ENCODE measurements at regions not wholly inside any gene's neighbourhood (a gene's known extent, or its start where the extent isn't known, plus 50 kb on each side); places are given as distances from the start of the nearest gene placed in this dataset.

GRCh38 chr7:36044101-36044892, 108.8 kb upstream of the EEPD1 start:
- H3K79me2 ChIP-seq (ENCODE audit: insufficient read depth, low read length), result no peaks in the 10 kb centered on the region
- no peak overlapping the region for H3K27ac ChIP-seq (ENCODE audit: low read depth, low read length)
- no peaks in the 10 kb centered on the region for H3K9me3 ChIP-seq (ENCODE audit: insufficient read depth, low read length)
- no peaks in the 10 kb centered on the region for H3K27me3 ChIP-seq (ENCODE audit: low read length)
- H3K4me2 ChIP-seq (ENCODE audit: low read depth, low read length, poor library complexity, severe bottlenecking), result no peak overlapping the region
- H4K20me1 ChIP-seq (ENCODE audit: low read depth, low read length), result no peaks in the 10 kb centered on the region
- no peak overlapping the region for H2AFZ ChIP-seq (ENCODE audit: low read depth, low read length, severe bottlenecking)
- TF ChIP-seq EZH2phosphoT487 (conservative IDR thresholded peaks at IDR 0.05; ENCODE audit: low read length), result no peak
- TF ChIP-seq CTCF (IDR thresholded peaks at IDR 0.05; ENCODE audit: insufficient read depth, low read length, poor library complexity, severe bottlenecking), result no peak
- no peak overlapping the region for H3K4me3 ChIP-seq (ENCODE audit: insufficient read depth, low read length, poor library complexity, severe bottlenecking)
- no peaks in the 10 kb centered on the region for H3K36me3 ChIP-seq (ENCODE audit: low read length)
- H3K9ac ChIP-seq (ENCODE audit: low read length), result no peak overlapping the region
- H3K9me2 ChIP-seq (replicated peaks; ENCODE audit: insufficient read depth, low read length), result no peaks in the 10 kb centered on the region
- H3F3A ChIP-seq (ENCODE audit: insufficient read depth), result no peaks in the 10 kb centered on the region

GRCh38 chr7:36045326-36045725, 107.7 kb upstream of the EEPD1 start:
- Histone ChIP-seq H3K79me2 (ENCODE audit: insufficient read depth, low read length) (no peaks in the 10 kb centered on the region), H3K9me2 (replicated peaks; ENCODE audit: insufficient read depth, low read length) (no peaks in the 10 kb centered on the region), H4K20me1 (ENCODE audit: low read depth, low read length) (no peaks in the 10 kb centered on the region), H3K9ac (ENCODE audit: low read length) (no peak overlapping the region), H3K4me3 (ENCODE audit: insufficient read depth, low read length, poor library complexity, severe bottlenecking) (no peak overlapping the region), H3K36me3 (ENCODE audit: low read length) (no peaks in the 10 kb centered on the region), H3K4me2 (ENCODE audit: low read depth, low read length, poor library complexity, severe bottlenecking) (no peak overlapping the region), H2AFZ (ENCODE audit: low read depth, low read length, severe bottlenecking) (no peak overlapping the region), H3F3A (ENCODE audit: insufficient read depth) (no peaks in the 10 kb centered on the region), H3K27me3 (ENCODE audit: low read length) (no peaks in the 10 kb centered on the region), H3K27ac (ENCODE audit: low read depth, low read length) (no peak overlapping the region), H3K9me3 (ENCODE audit: insufficient read depth, low read length) (no peaks in the 10 kb centered on the region)
- TF ChIP-seq EZH2phosphoT487 (conservative IDR thresholded peaks at IDR 0.05; ENCODE audit: low read length) (no peak), CTCF (IDR thresholded peaks at IDR 0.05; ENCODE audit: insufficient read depth, low read length, poor library complexity, severe bottlenecking) (no peak)

- Histone ChIP-seq H3K9me2 (replicated peaks; ENCODE audit: insufficient read depth, low read length) (no peaks in the 10 kb centered on the region), H3K27me3 (ENCODE audit: low read length) (no peaks in the 10 kb centered on the region), H3K4me3 (ENCODE audit: insufficient read depth, low read length, poor library complexity, severe bottlenecking) (no peak overlapping the region), H3K27ac (ENCODE audit: low read depth, low read length) (no peak overlapping the region), H2AFZ (ENCODE audit: low read depth, low read length, severe bottlenecking) (no peak overlapping the region), H3K9me3 (ENCODE audit: insufficient read depth, low read length) (no peaks in the 10 kb centered on the region), H3F3A (ENCODE audit: insufficient read depth) (no peaks in the 10 kb centered on the region), H3K9ac (ENCODE audit: low read length) (no peak overlapping the region), H4K20me1 (ENCODE audit: low read depth, low read length) (no peaks in the 10 kb centered on the region), H3K4me2 (ENCODE audit: low read depth, low read length, poor library complexity, severe bottlenecking) (no peak overlapping the region), H3K79me2 (ENCODE audit: insufficient read depth, low read length) (no peaks in the 10 kb centered on the region), H3K36me3 (ENCODE audit: low read length) (no peaks in the 10 kb centered on the region)
- TF ChIP-seq CTCF (IDR thresholded peaks at IDR 0.05; ENCODE audit: insufficient read depth, low read length, poor library complexity, severe bottlenecking), result no peak
- no peak for TF ChIP-seq EZH2phosphoT487 (conservative IDR thresholded peaks at IDR 0.05; ENCODE audit: low read length)
Observed at GRCh38 chr7:36045830-36046341, 107.2 kb upstream of the EEPD1 start.

Measured in SU-DHL-6 (cell line).